GM12891 (cell line): ENCODE measurements at regions not wholly inside any gene's neighbourhood (a gene's known extent, or its start where the extent isn't known, plus 50 kb on each side); places are given as distances from the start of the nearest gene placed in this dataset.

Experiments
- POLR2A ChIP-seq: IDR thresholded peaks from 2 replicates; pipeline ENCODE4 v1.6.1; 2011; ENCODE audit warnings: low read depth, low read length, control low read depth
- TAF1 ChIP-seq: IDR thresholded peaks from 2 replicates; pipeline ENCODE4 v1.6.1; 2011; ENCODE audit warnings: low read depth, low read length, control low read depth

- TF ChIP-seq POLR2A (no peak), TAF1 (no peak)
These were observed 464.5 kb upstream of the PRICKLE1 start for GRCh38 chr12:43054085-43054484.
